OCI-LY3 (cell line): ENCODE measurements at regions not wholly inside any gene's neighbourhood (a gene's known extent, or its start where the extent isn't known, plus 50 kb on each side); places are given as distances from the start of the nearest gene placed in this dataset.
A peak's percentile ranks its signal among the peaks of the same experiment; 100 is the strongest.

Experiments
- H2AFZ ChIP-seq: fragments of 200-600, 300-600 bp; shearing (Covaris generic); 2 replicates; pipeline ENCODE4 v1.6.0; 2014; ENCODE audit warnings: antibody characterized with exemption, low read depth, low read length
- H3K27ac ChIP-seq: fragments of 200-600, 300-600 bp; sonication (generic); 2 replicates; pipeline ENCODE4 v1.5.1; 2014; ENCODE audit warnings: mild to moderate bottlenecking, low read length, moderate library complexity, mixed read lengths
- H3K27me3 ChIP-seq: fragments of 200-600, 300-600 bp; sonication (generic); 2 replicates; pipeline ENCODE4 v1.6.1; 2014; ENCODE audit warnings: low read depth, low read length, mixed read lengths
- H3K36me3 ChIP-seq: fragments of 200-600, 300-600 bp; sonication (generic); replicated peaks from 2 replicates; pipeline ENCODE3; 2014; ENCODE audit warnings: low read depth, low read length, mixed read lengths
- H3K4me1 ChIP-seq: fragments of 300-600, 200-600 bp; sonication (generic); 2 replicates; pipeline ENCODE4 v1.6.1; 2014; ENCODE audit warnings: low read length, mixed read lengths
- H3K4me2 ChIP-seq: fragments of 200-600, 300-600 bp; sonication (generic); 2 replicates; pipeline ENCODE4 v1.6.1; 2014; ENCODE audit warnings: low read length, mixed read lengths
- H3K4me3 ChIP-seq: fragments of 300-600, 200-600 bp; sonication (generic); 2 replicates; pipeline ENCODE4 v1.5.1; 2014; ENCODE audit warnings: antibody characterized with exemption, mild to moderate bottlenecking, low read length, moderate library complexity
- H3K79me2 ChIP-seq: fragments of 300-600, 200-600 bp; shearing (Covaris generic); 2 replicates; pipeline ENCODE4 v1.6.1; 2014; ENCODE audit warnings: mild to moderate bottlenecking, low read length, mixed read lengths
- H3K9ac ChIP-seq: fragments of 300-600, 200-600 bp; shearing (Covaris generic); 2 replicates; pipeline ENCODE4 v1.6.0; 2014; ENCODE audit warnings: mild to moderate bottlenecking, low read length, moderate library complexity
- H3K9me3 ChIP-seq: fragments of 200-600, 300-600 bp; shearing (Covaris generic); 2 replicates; pipeline ENCODE4 v1.6.1; 2014; ENCODE audit warnings: low read length, mixed read lengths; ENCODE audit not compliant: insufficient read depth
- H4K20me1 ChIP-seq: fragments of 200-600, 300-600 bp; sonication (generic); 2 replicates; pipeline ENCODE4 v1.6.1; 2016; ENCODE audit warnings: low read length, mixed read lengths; ENCODE audit not compliant: insufficient read depth
- CTCF ChIP-seq: fragments of 200-600, 300-600 bp; sonication (generic); IDR thresholded peaks from 2 replicates; pipeline ENCODE4 v1.5.1; 2014; ENCODE audit warnings: antibody characterized with exemption, low read length, low read depth
- EZH2phosphoT487 ChIP-seq: fragments of 200-600 bp; shearing (Covaris generic); IDR thresholded peaks from 2 replicates; pipeline ENCODE4 v1.6.1; 2018; ENCODE audit warnings: antibody characterized with exemption, mixed run types, low read depth

GRCh38 chr4:74628852-74629620, 165.3 kb downstream of the BTC start:
- Histone ChIP-seq H3K9ac (no peak overlapping the region), H3K4me3 (no peak overlapping the region), H3K27me3 (no peaks in the 10 kb centered on the region), H3K79me2 (no peaks in the 10 kb centered on the region), H4K20me1 (no peaks in the 10 kb centered on the region), H3K9me3 (no peaks in the 10 kb centered on the region), H3K4me2 (peak overlapping the region; percentile 30), H2AFZ (no peak overlapping the region), H3K27ac (no peak overlapping the region), H3K36me3 (no peaks in the 10 kb centered on the region), H3K4me1 (peaks cover 10% of the 10 kb centered on the region)
- TF ChIP-seq CTCF = no peak
- TF ChIP-seq EZH2phosphoT487 = no peak

GRCh38 chr4:74630551-74630950, 163.8 kb downstream of the BTC start:
- Histone ChIP-seq H3K36me3 (no peaks in the 10 kb centered on the region), H3K4me2 (no peak overlapping the region), H2AFZ (no peak overlapping the region), H3K4me1 (peaks cover 10% of the 10 kb centered on the region), H3K27ac (no peak overlapping the region), H3K9ac (no peak overlapping the region), H3K79me2 (no peaks in the 10 kb centered on the region), H3K27me3 (no peaks in the 10 kb centered on the region), H4K20me1 (no peaks in the 10 kb centered on the region), H3K9me3 (no peaks in the 10 kb centered on the region), H3K4me3 (no peak overlapping the region)
- TF ChIP-seq CTCF (no peak), EZH2phosphoT487 (no peak)

GRCh38 chr4:74631338-74631737, 163.0 kb downstream of the BTC start:
- no peaks in the 10 kb centered on the region for H3K36me3 ChIP-seq
- no peak overlapping the region for H2AFZ ChIP-seq
- no peak overlapping the region for H3K9ac ChIP-seq
- peaks cover 10% of the 10 kb centered on the region for H3K4me1 ChIP-seq
- no peaks in the 10 kb centered on the region for H3K27me3 ChIP-seq
- H3K9me3 ChIP-seq = no peaks in the 10 kb centered on the region
- no peak overlapping the region for H3K4me3 ChIP-seq
- H3K4me2 ChIP-seq = no peak overlapping the region
- H4K20me1 ChIP-seq = no peaks in the 10 kb centered on the region
- H3K79me2 ChIP-seq = no peaks in the 10 kb centered on the region
- no peak overlapping the region for H3K27ac ChIP-seq
- TF ChIP-seq EZH2phosphoT487 (no peak), CTCF (no peak)

- peaks cover 10% of the 10 kb centered on the region for H3K4me1 ChIP-seq
- H3K4me3 ChIP-seq = no peak overlapping the region
- H3K9ac ChIP-seq = no peak overlapping the region
- H3K27ac ChIP-seq = no peak overlapping the region
- no peaks in the 10 kb centered on the region for H3K27me3 ChIP-seq
- H3K36me3 ChIP-seq = no peaks in the 10 kb centered on the region
- no peaks in the 10 kb centered on the region for H4K20me1 ChIP-seq
- H3K79me2 ChIP-seq = no peaks in the 10 kb centered on the region
- no peak overlapping the region for H3K4me2 ChIP-seq
- H2AFZ ChIP-seq = no peak overlapping the region
- H3K9me3 ChIP-seq = no peaks in the 10 kb centered on the region
- no peak for TF ChIP-seq CTCF
- no peak for TF ChIP-seq EZH2phosphoT487
These were observed 162.3 kb downstream of the BTC start for GRCh38 chr4:74631988-74632387.
